Ammon's horn (tissue), 1 donor: ENCODE measurements at regions not wholly inside any gene's neighbourhood (a gene's known extent, or its start where the extent isn't known, plus 50 kb on each side); places are given as distances from the start of the nearest gene placed in this dataset.

Experiments
- DNase-seq: peaks from one replicate; pipeline ENCODE4 v3.0.0-alpha.2; 2016; ENCODE audit warnings: low spot score

DNA sequence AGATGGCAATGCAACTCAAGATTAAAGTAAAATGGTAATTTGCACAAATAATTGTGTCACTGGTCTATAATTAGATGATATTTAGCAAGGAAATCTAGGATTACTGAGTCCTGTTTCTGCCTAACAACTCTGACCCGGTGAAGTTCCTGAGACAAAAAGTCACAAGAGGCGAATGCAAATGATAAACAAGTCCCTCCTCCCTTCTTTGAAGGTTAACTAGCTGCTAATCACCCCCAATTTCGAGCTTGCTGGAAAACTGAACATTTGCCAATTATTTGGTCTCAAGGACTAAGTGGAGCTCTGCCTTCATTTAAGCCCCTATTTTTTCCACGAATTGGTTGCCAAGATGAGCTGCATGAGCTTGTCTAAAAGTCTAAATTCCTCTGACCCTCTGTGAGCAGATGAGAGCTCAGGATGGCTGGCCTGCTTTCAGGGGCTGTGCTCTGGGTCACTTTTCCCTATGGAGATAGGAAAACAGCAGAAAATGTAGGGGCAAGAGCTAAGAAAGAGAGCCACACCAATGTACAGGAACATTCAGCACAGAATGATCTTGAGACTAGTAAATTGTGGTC lies 127.3 kb downstream of the MBL2 start:
- no peak for DNase-seq

DNA sequence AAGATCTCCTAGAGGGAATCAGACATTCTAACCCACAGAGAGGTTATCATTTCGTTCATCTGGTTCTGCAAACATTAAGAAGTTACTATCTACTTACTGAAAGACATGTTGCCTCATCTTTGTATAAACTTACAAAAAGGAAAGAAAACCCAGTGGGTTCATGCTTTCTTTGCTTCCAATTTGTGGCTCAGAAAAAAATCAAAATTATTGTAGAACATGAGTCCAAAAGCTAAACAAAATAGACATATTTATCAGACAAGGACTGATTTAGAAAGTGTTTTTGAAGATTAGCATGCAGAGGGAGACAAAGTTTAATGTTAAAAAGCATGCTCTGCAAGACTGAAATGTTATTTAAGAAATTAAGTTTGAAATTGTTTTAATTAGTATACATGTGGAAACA lies 123.1 kb downstream of the MBL2 start:
- DNase-seq = no peak

DNA sequence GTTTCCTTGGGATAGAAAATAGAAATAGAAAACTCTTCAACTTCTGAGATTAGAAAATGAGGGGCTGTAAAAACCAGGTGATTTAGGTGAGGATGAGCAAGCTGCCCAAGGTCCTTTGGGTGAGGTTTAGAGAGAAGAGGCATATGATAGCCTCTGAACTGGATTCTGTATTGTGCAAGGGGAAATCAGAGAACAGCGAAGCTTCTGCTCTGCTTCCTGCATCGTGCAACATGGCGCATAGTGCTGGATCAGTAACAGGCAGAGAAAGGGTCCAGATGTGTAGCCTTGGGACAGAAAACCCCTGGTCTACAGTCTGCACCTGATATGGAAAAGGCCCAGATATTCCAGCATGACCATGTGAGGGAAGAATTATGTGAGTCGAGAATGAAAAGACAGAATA lies 121.7 kb downstream of the MBL2 start:
- no peak for DNase-seq

GRCh38 chr10:52651293-52651692 lies 121.3 kb downstream of the MBL2 start:
- no peak for DNase-seq

- DNase-seq = peak; percentile 88
Observed at GRCh38 chr10:52652431-52653262, 119.9 kb downstream of the MBL2 start.

- peak; percentile 89 for DNase-seq
Observed at GRCh38 chr10:52653263-52653909, 119.2 kb downstream of the MBL2 start.

DNA sequence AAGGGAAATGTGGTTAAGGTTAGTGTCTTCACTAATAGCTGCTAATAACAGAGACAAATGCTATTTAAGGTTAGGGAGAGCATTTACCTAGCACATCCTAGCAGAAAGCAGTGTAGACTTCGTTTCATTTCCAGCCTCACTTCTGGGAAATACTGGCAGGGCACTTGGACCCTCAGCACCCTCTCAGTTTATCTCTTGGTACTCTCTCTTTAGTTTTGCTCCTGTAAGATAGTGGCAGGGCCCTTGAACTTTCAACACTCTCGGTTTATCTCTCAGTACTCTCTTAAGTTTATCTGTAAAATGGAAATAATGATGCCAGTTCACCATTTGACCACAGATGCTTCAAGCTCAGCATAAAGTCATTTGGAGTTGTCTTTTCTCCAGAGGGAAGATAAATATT lies 118.4 kb downstream of the MBL2 start:
- no peak for DNase-seq

DNA sequence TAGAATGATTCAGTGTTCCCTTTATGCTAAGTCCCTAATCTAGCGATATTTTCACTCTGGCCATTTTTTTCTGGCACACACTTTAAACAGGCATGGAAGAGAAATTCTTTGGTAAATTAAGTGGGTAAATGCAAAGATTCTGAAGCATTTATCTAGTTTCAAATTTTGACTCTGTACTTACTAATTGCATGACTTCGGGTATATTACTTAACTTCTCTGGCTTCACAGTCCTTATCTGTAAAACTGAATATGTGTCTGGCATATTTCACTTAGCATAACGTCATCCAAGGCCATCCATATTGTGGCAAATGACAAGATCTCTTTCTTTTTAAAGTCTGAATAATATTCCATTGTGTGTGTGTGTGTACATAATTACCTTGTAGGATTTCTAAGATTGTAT lies 114.5 kb downstream of the MBL2 start:
- no peak for DNase-seq

- DNase-seq = no peak
Observed at GRCh38 chr10:52659085-52659484, 113.5 kb downstream of the MBL2 start.

DNA sequence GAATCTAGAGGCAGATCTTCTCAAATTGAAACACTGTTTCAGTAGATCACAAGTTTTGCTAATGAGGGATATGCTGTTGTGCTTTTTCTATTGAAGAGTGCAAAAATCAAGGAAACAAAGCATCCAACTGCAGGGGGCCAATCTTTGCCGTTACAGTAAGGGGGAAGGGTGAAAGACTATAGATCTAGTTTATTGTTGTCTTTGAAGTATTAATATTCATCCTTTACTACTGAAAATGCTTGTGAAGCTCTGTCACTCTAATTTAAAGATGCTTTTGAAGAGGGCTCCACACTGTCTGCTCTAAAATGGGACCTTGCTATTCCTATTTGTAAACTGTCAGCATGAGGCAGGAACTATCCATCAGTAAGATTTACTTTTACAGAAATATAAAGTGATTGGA lies 110.3 kb downstream of the MBL2 start:
- DNase-seq = no peak

- no peak for DNase-seq
Observed at GRCh38 chr10:52663161-52663560, 109.4 kb downstream of the MBL2 start.

DNA sequence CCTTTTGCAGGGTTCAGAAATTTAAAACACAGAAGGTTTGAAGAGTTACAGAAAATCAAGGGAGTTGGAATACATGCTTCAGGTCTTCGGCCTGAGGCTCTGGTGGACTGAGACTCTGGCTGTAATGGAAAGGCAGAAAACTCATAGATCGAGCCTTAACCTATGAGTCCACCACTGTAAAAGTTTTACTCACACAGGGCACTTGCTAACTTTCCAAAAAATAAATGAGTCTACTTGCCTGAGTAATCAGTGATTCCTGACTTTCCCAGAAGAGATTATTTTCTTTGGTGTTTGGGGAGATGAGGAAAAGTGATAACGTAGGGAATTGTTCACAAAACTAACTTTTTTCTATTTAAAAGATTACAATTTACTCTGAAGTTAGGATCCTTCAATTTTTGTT lies 108.0 kb downstream of the MBL2 start:
- DNase-seq = no peak

DNA sequence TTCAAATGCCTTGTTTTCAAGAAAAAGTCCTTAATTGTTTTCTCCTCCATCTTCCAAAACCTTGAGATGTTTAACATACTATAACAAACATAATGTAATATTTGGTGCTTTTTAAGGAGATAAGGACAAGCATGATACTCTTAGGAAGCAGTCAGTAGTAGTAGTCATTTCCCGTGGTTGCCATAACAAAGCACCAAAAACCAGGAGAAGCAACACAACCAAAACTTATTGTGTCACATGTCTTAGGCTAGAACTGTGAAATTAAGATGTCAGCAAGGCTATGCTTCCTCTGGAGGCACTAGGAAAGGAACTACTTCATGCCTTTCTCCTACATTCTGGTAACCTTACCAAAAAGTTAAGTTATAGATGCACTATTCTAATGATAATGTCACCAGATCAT lies 106.8 kb downstream of the MBL2 start:
- no peak for DNase-seq

- no peak for DNase-seq
Observed at GRCh38 chr10:52666931-52667330, 105.7 kb downstream of the MBL2 start.

- DNase-seq = no peak
Observed at GRCh38 chr10:52668024-52668423, 104.6 kb downstream of the MBL2 start.

- DNase-seq = no peak
Observed at GRCh38 chr10:52672880-52673279, 99.7 kb downstream of the MBL2 start.

DNA sequence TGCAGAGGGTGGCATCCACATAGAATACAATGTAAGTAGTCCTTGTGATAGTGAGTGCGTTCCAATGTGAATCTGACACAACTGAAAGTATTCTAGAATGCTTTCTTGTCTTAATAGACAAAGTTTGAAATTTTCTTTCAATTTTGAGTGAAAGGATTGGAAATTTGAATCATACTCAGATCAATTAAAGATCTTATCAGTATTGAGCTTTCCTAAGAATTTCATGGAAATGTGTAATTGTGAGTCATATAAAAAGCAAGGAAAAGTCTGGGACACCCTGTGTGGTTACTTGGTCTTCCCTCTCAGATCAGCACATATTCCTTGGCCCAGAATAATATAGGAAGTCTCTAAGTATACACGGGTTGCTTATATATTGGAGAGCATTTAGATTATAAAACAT lies 99.1 kb downstream of the MBL2 start:
- no peak for DNase-seq

DNA sequence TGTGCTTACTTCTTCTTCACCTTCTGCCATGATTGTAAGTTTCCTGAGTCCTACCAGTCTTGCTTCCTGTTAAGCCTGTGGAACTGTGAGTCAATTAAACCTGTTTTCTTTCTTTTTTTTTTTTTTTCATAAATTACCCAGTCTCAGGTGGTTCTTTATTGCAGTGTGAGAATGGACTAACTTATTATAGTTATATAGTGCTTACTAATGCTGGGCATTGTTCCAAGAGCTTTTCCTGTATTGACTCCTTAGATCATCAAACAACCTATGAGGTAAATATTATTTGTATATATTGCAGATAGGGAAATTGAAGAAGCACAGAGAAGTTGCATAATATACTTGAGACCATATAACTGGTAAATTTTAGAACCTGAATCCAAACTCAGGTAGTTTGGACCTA lies 98.1 kb downstream of the MBL2 start:
- no peak for DNase-seq

DNA sequence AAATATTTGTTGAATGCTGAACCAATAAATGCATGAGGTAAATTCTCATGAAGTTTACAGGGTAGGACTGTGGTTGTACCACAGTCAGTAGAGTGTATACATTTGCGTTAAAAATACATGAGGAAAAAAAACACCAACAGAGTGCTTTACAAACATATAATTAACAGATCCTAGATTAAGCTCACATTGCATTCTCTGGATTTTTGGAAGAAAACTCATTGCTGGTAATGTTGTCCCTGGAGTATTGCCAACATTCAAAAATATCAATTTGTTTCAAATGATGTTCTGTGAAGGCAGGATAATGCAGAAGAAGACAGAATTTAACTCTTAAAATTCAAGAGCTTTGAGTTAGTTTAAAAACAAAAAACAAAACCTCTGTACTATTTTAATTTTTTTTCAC lies 95.5 kb downstream of the MBL2 start:
- DNase-seq = no peak

DNA sequence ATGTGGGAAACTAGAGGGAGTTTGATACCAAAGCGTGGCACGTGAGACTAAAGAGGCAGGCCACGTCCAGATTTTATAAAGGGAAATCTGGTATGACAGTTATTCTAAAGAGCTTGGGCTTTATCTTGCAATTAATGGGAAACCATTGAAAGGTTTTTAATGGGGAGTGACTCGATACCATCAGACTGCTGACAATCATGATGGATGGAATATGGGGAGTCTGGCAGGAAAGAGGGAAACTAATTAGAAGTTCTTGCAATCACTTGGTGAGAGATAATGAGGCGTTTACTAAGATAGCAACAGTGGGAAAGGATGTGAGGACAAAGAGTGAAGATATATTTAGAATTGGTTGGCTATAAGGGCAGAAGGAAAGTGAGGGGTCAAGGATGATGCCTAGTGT lies 94.0 kb downstream of the MBL2 start:
- DNase-seq = no peak

DNA sequence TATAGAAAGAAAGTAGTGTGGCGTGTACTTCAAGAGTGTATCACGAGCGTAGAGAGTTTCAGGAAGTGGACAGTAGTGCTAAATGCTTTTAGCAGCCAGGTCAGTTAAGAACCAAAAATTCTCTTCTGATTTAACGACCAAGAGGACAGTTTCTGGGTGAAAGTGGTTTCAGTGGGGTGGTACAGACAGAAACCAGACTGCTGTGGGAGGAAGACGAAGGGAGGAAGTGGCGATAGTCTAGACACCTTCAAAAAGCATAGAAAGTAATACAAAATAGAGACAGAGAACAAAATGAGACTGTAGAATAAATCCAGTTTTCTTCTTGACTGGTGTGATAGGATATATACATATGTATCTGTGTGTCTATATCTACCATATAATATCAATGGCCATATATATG lies 93.5 kb downstream of the MBL2 start:
- DNase-seq = peak; percentile 25

DNA sequence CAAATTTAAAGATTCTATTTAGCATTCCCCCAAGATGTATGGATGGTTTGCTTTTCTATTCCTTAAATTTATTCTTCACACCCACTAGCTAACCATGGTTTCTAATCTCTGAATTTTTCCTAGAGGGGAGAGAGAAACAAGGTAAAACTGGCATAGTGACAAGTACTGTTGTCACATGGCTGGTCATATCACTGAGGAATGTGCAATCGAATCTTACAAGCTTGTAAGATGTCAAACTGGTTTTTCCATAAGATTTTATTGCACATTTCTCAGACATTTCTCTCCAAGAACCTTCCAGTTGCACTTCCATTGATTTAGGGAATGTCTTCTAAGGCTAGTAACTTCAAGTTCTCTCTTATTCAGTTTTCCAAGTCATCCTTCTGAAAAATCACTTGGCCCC lies 89.8 kb downstream of the MBL2 start:
- no peak for DNase-seq

DNA sequence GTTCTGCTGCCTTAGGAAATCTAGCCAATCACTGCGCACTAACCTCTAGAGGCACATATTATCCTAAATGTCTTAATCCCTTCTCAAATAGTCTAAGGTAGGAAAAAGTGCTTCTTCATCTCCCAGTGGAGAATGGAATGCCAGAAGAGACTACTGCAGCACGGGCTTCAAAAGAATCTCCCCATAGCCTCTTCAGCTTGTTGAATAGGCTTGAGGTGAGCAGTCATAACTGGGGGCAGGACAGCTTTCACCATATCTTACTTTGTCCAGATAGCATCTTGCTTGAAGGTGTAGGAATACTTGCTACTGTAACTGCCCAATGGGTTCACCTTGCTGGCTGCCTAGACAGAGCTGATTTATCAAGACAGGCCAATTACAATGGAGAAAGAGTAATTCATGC lies 88.8 kb downstream of the MBL2 start:
- no peak for DNase-seq

DNA sequence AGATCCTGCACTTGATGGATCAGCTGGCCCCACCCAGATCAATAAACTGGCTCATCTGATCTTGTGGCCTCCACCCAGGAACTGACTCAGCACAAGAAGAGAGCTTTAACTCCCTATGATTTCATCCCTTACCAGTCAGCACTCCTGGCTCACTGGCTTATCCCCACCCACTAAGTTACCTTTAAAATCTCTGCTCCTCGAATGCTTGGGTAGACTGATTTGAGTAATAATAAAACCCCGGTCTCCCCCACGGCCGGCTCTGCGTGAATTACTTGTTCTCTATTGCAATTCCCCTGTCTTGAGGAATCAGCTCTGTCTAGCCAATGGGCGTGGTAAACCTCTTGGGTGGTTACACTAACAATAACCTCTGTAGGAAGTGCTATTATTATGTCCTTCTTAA lies 83.7 kb downstream of the MBL2 start:
- DNase-seq = no peak
